RWPE2 (cell line): ENCODE measurements at regions not wholly inside any gene's neighbourhood (a gene's known extent, or its start where the extent isn't known, plus 50 kb on each side); places are given as distances from the start of the nearest gene placed in this dataset.

Source experiments
- ATAC-seq: fragments of 200-7000 bp; cut with Tn5 transposase; 3 replicates; pipeline ENCODE4 v1.9.1; 2021; ENCODE audit warnings: low read depth
- DNase-seq: peaks from one replicate; pipeline ENCODE4 v3.0.0-alpha.2; 2020; ENCODE audit warnings: low spot score
- H3K27ac ChIP-seq: fragments of 450-650 bp; 2 replicates; pipeline ENCODE4 v1.5.1; 2017; ENCODE audit warnings: mild to moderate bottlenecking; ENCODE audit not compliant: poor library complexity, severe bottlenecking
- H3K27me3 ChIP-seq: fragments of 250-450 bp; sonication (Bioruptor Pico); 2 replicates; pipeline ENCODE4 v1.5.1; 2021; ENCODE audit warnings: mild to moderate bottlenecking, moderate library complexity; ENCODE audit not compliant: insufficient read depth, poor library complexity, severe bottlenecking
- H3K36me3 ChIP-seq: fragments of 250-450 bp; sonication (Bioruptor Pico); 2 replicates; pipeline ENCODE4 v1.5.1; 2020; ENCODE audit warnings: low read depth, mild to moderate bottlenecking, moderate library complexity
- H3K4me1 ChIP-seq: fragments of 250-450 bp; sonication (Bioruptor Pico); 2 replicates; pipeline ENCODE4 v1.5.1; 2021; ENCODE audit warnings: mild to moderate bottlenecking, moderate library complexity; ENCODE audit not compliant: insufficient read depth, poor library complexity, severe bottlenecking
- H3K4me3 ChIP-seq: fragments of 250-450 bp; sonication (Bioruptor Pico); 2 replicates; pipeline ENCODE4 v1.5.1; 2021; ENCODE audit warnings: mild to moderate bottlenecking, moderate library complexity; ENCODE audit not compliant: severe bottlenecking
- H3K9me3 ChIP-seq: fragments of 250-450 bp; sonication (Bioruptor Pico); 2 replicates; pipeline ENCODE4 v1.5.1; 2021; ENCODE audit warnings: mild to moderate bottlenecking, moderate library complexity; ENCODE audit not compliant: severe bottlenecking
- CTCF ChIP-seq: fragments of 450-650 bp; IDR thresholded peaks from one replicate; pipeline ENCODE4 v1.5.1; 2017; ENCODE audit warnings: mild to moderate bottlenecking, moderate library complexity; ENCODE audit not compliant: poor library complexity, severe bottlenecking

DNA sequence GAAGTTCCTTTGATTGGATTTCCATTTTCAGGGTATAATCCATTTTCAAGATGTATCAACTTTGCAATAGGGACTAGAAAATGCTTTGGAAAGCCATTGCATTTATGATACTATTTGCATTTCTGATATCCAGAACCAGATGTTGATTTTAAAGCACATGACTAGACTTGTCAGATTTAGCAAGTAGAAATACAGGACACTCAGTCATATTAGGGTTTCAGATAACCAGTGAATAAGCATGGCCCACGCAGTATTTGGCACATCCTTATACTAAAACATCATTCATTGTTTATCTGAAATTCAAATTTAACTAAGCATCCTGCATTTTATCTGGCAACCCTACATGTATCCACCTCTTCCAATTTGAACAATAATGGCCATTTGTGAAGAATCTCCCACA, 113.3 kb upstream of the DPT start:
- Histone ChIP-seq H3K27ac (no peak overlapping the region), H3K4me1 (no peaks in the 10 kb centered on the region), H3K9me3 (no peaks in the 10 kb centered on the region), H3K4me3 (no peak overlapping the region), H3K27me3 (no peaks in the 10 kb centered on the region), H3K36me3 (no peaks in the 10 kb centered on the region)
- DNase-seq (no peak), ATAC-seq (no peak)
- TF ChIP-seq CTCF, result no peak

DNA sequence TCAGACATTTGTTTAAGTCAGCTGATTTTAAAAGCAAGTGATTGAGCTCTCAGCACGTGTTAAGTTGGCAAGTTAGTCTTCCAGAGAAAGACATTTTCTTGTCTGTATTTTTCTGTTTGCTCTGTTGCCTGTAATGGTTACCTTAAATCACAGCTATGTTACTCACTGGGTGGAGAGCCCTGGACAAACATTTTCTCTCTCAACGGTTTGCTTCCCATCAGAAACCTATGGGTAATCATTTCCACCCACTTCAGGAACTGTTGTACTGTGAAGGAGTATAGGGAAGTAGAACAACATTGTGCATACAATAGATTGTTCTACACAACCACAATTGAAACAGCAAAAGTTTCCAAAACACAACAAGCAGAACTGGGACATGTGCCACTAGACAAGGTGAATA, 113.9 kb upstream of the DPT start:
- no peaks in the 10 kb centered on the region for H3K36me3 ChIP-seq
- H3K9me3 ChIP-seq, result no peaks in the 10 kb centered on the region
- DNase-seq (no peak), ATAC-seq (no peak)
- H3K4me1 ChIP-seq, result no peaks in the 10 kb centered on the region
- no peak for TF ChIP-seq CTCF
- no peak overlapping the region for H3K27ac ChIP-seq
- H3K4me3 ChIP-seq, result no peak overlapping the region
- H3K27me3 ChIP-seq, result no peaks in the 10 kb centered on the region

- no peaks in the 10 kb centered on the region for H3K9me3 ChIP-seq
- H3K36me3 ChIP-seq, result no peaks in the 10 kb centered on the region
- H3K4me3 ChIP-seq, result no peak overlapping the region
- H3K27me3 ChIP-seq, result no peaks in the 10 kb centered on the region
- no peak for DNase-seq
- H3K4me1 ChIP-seq, result no peaks in the 10 kb centered on the region
- ATAC-seq, result no peak
- no peak overlapping the region for H3K27ac ChIP-seq
- TF ChIP-seq CTCF, result no peak
Measured at GRCh38 chr1:168843401-168843800, 114.4 kb upstream of the DPT start.

DNA sequence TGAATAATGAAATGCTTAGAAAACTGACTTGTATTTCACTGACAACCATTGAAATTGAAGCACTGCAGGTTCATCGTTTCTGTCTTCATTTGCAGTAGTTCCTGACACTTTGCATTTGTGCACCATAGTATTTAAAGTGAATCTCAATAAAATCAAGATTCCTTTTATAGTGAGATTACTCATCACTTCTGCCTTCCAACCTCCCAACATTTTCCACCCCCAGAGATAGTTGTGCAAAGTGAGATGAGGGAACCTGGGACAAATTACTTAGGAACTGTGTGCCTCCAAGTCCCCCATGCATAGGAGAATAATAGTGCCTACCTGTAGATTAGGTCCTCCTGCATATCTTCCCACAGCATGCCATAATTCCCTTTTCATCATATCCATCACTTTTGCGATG, 114.9 kb upstream of the DPT start:
- ATAC-seq (no peak), DNase-seq (no peak)
- Histone ChIP-seq H3K36me3 (no peaks in the 10 kb centered on the region), H3K9me3 (no peaks in the 10 kb centered on the region), H3K27ac (no peak overlapping the region), H3K4me3 (no peak overlapping the region), H3K4me1 (no peaks in the 10 kb centered on the region), H3K27me3 (no peaks in the 10 kb centered on the region)
- no peak for TF ChIP-seq CTCF

DNA sequence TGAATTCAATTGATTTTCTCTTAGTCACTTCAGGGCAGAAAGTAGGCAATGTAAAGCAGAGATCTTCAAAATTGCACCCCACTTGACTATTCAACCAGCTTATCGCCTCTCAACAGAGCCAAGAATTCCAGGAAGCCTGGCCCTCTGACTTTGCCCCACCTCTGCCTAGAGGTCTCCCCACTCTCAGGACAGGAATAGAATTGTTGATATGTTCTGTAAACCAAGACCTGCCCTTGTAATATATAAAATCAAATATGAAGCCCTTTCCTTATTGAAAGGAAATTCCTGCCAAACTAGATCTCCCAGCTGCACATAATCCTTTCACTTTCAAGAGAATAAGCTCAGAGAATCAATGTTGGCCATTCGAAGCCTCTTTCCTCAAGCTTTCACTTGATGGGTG, 116.1 kb upstream of the DPT start:
- TF ChIP-seq CTCF, result no peak
- H3K4me1 ChIP-seq, result no peaks in the 10 kb centered on the region
- ATAC-seq (no peak), DNase-seq (no peak)
- H3K27ac ChIP-seq, result no peak overlapping the region
- H3K4me3 ChIP-seq, result no peak overlapping the region
- no peaks in the 10 kb centered on the region for H3K9me3 ChIP-seq
- H3K36me3 ChIP-seq, result no peaks in the 10 kb centered on the region
- no peaks in the 10 kb centered on the region for H3K27me3 ChIP-seq
